RWPE2 (cell line): ENCODE measurements at regions not wholly inside any gene's neighbourhood (a gene's known extent, or its start where the extent isn't known, plus 50 kb on each side); places are given as distances from the start of the nearest gene placed in this dataset.

Experiments
- ATAC-seq: fragments of 200-7000 bp; cut with Tn5 transposase; 3 replicates; pipeline ENCODE4 v1.9.1; 2021; ENCODE audit warnings: low read depth
- DNase-seq: peaks from one replicate; pipeline ENCODE4 v3.0.0-alpha.2; 2020; ENCODE audit warnings: low spot score
- H3K27ac ChIP-seq: fragments of 450-650 bp; 2 replicates; pipeline ENCODE4 v1.5.1; 2017; ENCODE audit warnings: mild to moderate bottlenecking; ENCODE audit not compliant: poor library complexity, severe bottlenecking
- H3K27me3 ChIP-seq: fragments of 250-450 bp; sonication (Bioruptor Pico); 2 replicates; pipeline ENCODE4 v1.5.1; 2021; ENCODE audit warnings: mild to moderate bottlenecking, moderate library complexity; ENCODE audit not compliant: insufficient read depth, poor library complexity, severe bottlenecking
- H3K36me3 ChIP-seq: fragments of 250-450 bp; sonication (Bioruptor Pico); 2 replicates; pipeline ENCODE4 v1.5.1; 2020; ENCODE audit warnings: low read depth, mild to moderate bottlenecking, moderate library complexity
- H3K4me1 ChIP-seq: fragments of 250-450 bp; sonication (Bioruptor Pico); 2 replicates; pipeline ENCODE4 v1.5.1; 2021; ENCODE audit warnings: mild to moderate bottlenecking, moderate library complexity; ENCODE audit not compliant: insufficient read depth, poor library complexity, severe bottlenecking
- H3K4me3 ChIP-seq: fragments of 250-450 bp; sonication (Bioruptor Pico); 2 replicates; pipeline ENCODE4 v1.5.1; 2021; ENCODE audit warnings: mild to moderate bottlenecking, moderate library complexity; ENCODE audit not compliant: severe bottlenecking
- H3K9me3 ChIP-seq: fragments of 250-450 bp; sonication (Bioruptor Pico); 2 replicates; pipeline ENCODE4 v1.5.1; 2021; ENCODE audit warnings: mild to moderate bottlenecking, moderate library complexity; ENCODE audit not compliant: severe bottlenecking
- CTCF ChIP-seq: fragments of 450-650 bp; IDR thresholded peaks from one replicate; pipeline ENCODE4 v1.5.1; 2017; ENCODE audit warnings: mild to moderate bottlenecking, moderate library complexity; ENCODE audit not compliant: poor library complexity, severe bottlenecking

- no peak for TF ChIP-seq CTCF
- no peaks in the 10 kb centered on the region for H3K9me3 ChIP-seq
- no peak for DNase-seq
These were observed 359.3 kb downstream of the ADGRD1 start for GRCh38 chr12:131312793-131313545.

GRCh38 chr12:131313635-131314034 lies 359.9 kb downstream of the ADGRD1 start:
- no peaks in the 10 kb centered on the region for H3K27me3 ChIP-seq
- DNase-seq (no peak), ATAC-seq (no peak)
- H3K4me1 ChIP-seq, result peaks cover 3% of the 10 kb centered on the region
- H3K9me3 ChIP-seq, result no peaks in the 10 kb centered on the region
- TF ChIP-seq CTCF, result no peak
- H3K36me3 ChIP-seq, result no peaks in the 10 kb centered on the region
- H3K27ac ChIP-seq, result no peak overlapping the region
- no peak overlapping the region for H3K4me3 ChIP-seq

More at GRCh38 chr12:131312793-131313545, 359.3 kb downstream of the ADGRD1 start:
- Histone ChIP-seq H3K4me1 (peaks cover 3% of the 10 kb centered on the region), H3K27me3 (no peaks in the 10 kb centered on the region), H3K36me3 (no peaks in the 10 kb centered on the region), H3K4me3 (no peak overlapping the region), H3K27ac (no peak overlapping the region)
- ATAC-seq, result no peak

- no peak overlapping the region for H3K4me3 ChIP-seq
- H3K9me3 ChIP-seq, result no peaks in the 10 kb centered on the region
- DNase-seq, result no peak
- TF ChIP-seq CTCF, result no peak
- no peak for ATAC-seq
- H3K4me1 ChIP-seq, result peaks cover 3% of the 10 kb centered on the region
- H3K36me3 ChIP-seq, result no peaks in the 10 kb centered on the region
- H3K27ac ChIP-seq, result no peak overlapping the region
- H3K27me3 ChIP-seq, result no peaks in the 10 kb centered on the region
These were observed 360.9 kb downstream of the ADGRD1 start for GRCh38 chr12:131314524-131315090.

- no peak for ATAC-seq
- no peak overlapping the region for H3K27ac ChIP-seq
These were observed 361.9 kb downstream of the ADGRD1 start for GRCh38 chr12:131315601-131316000.

More at GRCh38 chr12:131315601-131316000, 361.9 kb downstream of the ADGRD1 start:
- TF ChIP-seq CTCF, result no peak
- no peak for DNase-seq
- Histone ChIP-seq H3K36me3 (no peaks in the 10 kb centered on the region), H3K4me3 (no peak overlapping the region), H3K27me3 (no peaks in the 10 kb centered on the region), H3K4me1 (peaks cover 3% of the 10 kb centered on the region), H3K9me3 (no peaks in the 10 kb centered on the region)
